Stimulated activated CD8-positive, alpha-beta memory T cell treated with anti-CD3 and anti-CD28 coated beads, Interleukin-2, amount 100 ng/mL, for 48 hours (primary cell): ENCODE measurements at regions not wholly inside any gene's neighbourhood (a gene's known extent, or its start where the extent isn't known, plus 50 kb on each side); places are given as distances from the start of the nearest gene placed in this dataset.
"Not testable (repeated sequence)": the region's sequence is repeated elsewhere in the genome, so short reads cannot be mapped to it uniquely, and the experiment has no call there.

Source experiments
- DNase-seq, 2 donors: peaks; one replicate each; pipeline ENCODE4 v3.0.0-alpha.2; 2020; ENCODE audit warnings: low read depth in 2 of 2

- DNase-seq, result not testable (repeated sequence)
Observed at GRCh38 chr5:91446880-91447279, 63.8 kb upstream of the ARRDC3 start.

GRCh38 chr5:91443761-91444467 lies 60.8 kb upstream of the ARRDC3 start:
- no peak for DNase-seq

- no peak for DNase-seq
Observed at GRCh38 chr5:91443023-91443422, 59.9 kb upstream of the ARRDC3 start.

GRCh38 chr5:91441082-91441481 lies 58.0 kb upstream of the ARRDC3 start:
- DNase-seq, result no peak

DNA sequence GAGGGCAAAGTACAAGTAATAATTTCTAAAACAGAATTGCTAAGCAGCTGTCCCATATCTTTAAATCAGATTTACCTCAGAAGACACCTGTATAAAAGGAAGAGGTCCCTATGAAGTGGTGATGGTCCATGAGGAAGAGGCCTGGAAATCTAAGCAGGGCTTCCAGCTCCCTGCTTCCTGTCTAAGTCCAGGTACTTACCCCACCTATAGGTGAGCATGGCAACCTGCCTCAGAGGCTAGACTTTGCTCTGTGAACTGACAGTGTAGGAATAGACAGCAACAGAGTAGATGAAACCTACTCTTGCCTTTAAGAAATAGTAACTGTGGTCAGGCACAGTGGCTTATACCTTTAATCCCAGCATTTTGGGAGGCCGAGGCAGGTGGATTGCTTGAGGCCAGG lies 55.8 kb upstream of the ARRDC3 start:
- no peak for DNase-seq

GRCh38 chr5:91436241-91436640 lies 53.1 kb upstream of the ARRDC3 start:
- no peak for DNase-seq

- no peak for DNase-seq
Observed at GRCh38 chr5:91434348-91434747, 51.2 kb upstream of the ARRDC3 start.

- no peak for DNase-seq
Observed at GRCh38 chr5:91433861-91434260, 50.7 kb upstream of the ARRDC3 start.
